ENCODE measurements at regions not wholly inside any gene's neighbourhood (a gene's known extent, or its start where the extent isn't known, plus 50 kb on each side); places are given as distances from the start of the nearest gene placed in this dataset.

- no peak for TF ChIP-seq EZH2 (IDR thresholded peaks at IDR 0.05; ENCODE audit: low read depth)
- no peak for TF ChIP-seq CTCF (conservative IDR thresholded peaks at IDR 0.05)
Observed at GRCh38 chr18:5625076-5625475, 81.3 kb upstream of the EPB41L3 start.
